ENCODE measurements at regions not wholly inside any gene's neighbourhood (a gene's known extent, or its start where the extent isn't known, plus 50 kb on each side); places are given as distances from the start of the nearest gene placed in this dataset.
A peak's percentile ranks its signal among the peaks of the same experiment; 100 is the strongest.

DNA sequence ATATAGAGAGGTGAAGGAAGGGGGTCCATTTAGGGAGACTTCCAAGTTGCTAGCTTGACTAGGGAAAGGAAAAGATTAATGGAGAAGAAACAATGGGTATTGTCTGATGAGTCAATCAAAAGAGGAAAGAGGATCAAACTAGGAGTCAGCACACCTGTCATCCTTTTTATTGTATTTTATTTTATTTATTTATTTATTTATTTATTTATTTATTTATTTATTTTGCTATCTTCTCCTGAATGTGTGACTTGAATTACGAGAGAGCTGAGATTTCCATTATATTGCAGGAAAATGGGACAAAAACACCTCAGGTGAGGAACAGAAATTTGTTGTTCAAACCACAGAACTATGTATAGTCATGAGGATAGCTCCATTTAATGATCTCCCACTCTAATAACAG is 58.9 kb downstream of the NUDT11 start:
- no peak for DNase-seq (ENCODE audit: low spot score)

DNA sequence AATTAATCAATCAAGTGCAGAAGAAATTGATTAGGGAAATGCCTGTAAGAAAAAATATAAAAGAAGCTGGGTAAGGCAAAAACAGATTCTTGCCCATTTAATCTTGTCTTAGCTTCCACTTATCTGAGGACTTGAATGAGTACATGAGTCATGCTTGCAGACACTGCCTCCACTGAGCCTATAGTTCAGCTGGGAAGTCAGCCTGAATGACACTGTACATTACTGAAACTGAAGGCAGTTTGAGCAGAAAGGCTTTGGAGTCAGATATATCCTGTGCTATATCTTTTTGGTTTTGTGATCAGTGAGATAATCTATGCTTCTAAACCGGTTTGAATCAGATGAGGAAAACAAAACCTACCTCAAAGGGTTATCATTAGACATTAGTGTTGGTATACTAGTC is 61.3 kb downstream of the NUDT11 start:
- DNase-seq (ENCODE audit: low spot score), result no peak

DNA sequence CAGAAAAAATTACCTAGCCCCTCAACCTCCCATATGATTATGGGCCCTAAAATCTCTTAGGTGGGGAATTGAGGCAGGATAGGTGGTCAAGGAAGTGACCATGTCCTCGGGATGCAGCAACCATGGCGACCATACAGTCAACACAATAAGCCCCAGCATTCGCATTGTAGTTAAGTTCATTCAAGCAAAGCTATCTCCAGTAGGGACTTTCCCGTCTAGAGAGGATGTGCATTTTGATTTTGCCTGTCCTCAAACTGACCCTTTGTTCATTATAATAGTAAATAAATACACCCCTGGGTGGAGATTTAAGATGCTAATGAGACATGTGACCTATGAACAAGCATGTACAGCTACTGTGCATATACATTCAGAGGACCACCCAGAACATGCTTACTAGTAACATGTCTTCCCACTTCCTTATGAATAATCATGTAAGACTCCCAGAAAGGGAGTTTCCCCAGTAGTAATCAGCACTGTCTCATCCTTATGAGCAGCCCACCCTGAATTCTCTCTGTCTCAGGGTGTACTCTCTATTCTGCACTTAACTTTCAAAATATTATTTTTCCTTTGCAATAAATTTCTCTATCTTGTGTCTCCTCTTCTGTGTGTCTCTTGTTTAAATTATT is 74.3 kb downstream of the NUDT11 start:
- no peak for DNase-seq (ENCODE audit: low spot score)

DNA sequence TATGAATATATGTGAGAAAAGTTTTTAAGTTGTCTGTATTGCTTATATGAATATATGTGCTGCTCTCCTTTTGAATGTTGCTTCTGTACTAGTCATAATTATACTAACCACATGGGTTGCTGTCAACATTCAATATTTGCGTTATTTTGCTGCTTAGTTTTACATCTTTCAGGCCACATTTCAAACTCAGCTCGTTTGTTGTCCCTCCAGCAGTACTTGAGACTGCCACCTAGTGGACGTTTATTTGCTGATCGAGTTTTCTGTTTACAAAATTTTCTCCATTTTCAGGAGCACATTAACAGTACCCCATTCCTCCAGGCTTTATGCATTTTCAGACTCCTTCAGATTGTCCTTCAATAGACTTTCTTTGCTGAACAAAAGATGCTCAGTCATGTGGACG is 75.8 kb downstream of the NUDT11 start:
- DNase-seq (ENCODE audit: low spot score), result peak; percentile 11

DNA sequence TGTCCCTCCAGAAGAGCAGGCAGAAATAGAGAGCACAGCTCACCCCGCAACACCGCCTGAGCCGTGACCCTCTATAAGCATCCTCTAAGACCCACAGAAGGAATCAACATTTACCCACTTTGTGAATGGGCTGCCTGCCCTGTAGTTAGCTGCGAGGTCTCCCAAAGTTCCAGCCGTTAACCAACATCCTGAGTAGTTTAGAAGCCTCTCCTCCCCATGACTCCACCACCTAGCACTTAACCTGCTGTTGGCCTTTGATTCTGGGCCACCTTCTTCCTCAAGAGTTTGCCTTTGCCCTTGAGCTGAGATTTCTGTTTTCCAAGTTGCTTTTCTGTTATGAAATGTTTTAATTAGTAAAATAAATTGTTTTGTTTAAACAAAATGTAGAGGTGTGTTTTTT is 75.8 kb downstream of the NUDT10 start:
- DNase-seq (ENCODE audit: low spot score), result no peak

DNA sequence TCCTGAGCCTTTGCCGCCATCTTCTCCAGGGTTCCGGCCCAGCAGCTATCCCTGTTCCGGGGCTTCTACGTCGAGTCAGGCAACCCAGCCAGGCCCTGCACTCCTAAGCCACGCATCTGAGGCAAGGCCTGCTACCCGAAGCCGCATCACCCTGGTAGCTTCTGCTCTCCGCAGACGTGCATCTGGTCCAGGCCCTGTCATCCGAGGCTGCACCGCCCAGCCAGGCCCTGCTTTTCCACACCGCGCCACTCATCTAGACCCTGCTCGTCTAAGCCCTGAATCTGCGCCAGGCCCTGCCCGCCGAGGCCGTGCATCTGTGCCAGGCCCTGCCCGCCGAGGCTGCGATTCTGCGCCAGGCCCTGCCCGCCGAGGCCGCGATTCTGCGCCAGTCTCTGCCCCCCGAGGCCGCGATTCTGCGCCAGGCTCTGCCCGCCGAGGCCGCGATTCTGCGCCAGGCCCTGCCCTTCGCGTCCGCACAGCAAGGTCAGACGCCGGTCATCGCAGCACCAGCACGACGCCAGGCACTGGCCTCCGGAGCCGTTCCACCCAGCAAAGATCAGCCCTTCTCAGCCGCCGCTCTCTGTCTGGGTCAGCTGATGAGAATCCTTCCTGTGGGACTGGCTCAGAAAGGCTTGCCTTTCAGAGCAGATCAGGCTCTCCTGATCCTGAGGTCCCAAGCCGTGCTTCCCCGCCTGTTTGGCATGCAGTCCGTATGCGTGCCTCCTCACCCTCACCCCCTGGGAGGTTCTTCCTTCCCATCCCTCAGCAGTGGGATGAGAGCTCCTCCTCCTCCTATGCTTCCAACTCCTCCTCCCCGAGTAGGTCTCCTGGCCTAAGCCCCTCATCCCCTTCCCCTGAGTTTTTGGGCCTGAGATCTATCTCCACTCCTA is 75.1 kb downstream of the NUDT10 start:
- DNase-seq (ENCODE audit: low spot score), result no peak

DNA sequence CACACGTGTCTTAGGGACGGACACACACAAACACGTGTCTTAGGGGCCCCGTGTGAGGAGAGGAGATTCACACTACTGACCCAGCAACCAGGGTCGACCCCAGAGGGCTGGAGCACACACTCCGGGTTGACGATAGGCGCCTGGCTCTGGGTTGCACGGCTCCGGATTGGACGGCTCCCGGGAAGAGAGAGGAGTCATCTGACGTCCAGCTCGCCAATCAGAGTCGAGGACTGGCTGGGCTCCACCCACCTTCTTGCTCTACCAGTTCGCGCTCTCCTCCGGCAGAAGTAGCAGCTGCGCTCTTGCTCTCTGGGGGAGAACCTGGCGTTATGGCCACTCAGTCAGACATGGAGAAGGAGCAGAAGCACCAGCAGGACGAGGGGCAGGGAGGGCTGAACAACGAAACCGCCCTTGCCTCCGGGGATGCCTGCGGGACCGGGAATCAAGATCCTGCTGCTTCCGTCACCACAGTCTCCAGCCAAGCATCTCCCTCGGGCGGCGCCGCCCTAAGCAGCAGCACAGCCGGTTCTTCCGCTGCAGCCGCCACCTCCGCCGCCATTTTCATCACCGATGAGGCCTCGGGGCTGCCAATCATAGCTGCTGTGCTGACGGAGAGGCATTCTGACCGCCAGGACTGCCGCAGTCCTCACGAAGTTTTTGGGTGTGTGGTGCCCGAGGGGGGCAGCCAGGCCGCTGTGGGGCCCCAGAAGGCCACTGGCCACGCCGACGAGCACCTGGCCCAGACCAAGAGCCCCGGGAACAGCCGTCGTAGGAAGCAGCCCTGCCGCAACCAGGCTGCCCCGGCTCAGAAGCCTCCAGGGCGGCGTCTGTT is 74.3 kb downstream of the NUDT10 start:
- no peak for DNase-seq (ENCODE audit: low spot score)

DNA sequence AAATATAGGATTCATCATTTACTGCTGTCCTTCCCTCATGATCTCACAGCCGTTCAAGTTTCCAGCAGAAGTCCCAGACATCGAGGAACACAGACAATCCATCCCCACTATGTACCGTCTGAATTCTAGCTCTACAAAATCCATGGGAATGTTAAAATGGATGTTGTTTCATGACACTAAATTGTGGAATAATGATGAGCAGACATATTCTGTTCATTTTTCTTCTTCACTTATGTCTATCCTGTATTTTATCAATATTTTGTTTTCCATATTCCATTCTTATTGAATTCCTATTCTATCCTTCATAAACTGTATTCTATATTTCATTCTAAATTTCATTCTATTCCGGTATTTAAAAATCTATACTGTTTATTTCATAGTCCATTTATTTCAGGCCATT is 71.8 kb downstream of the NUDT10 start:
- no peak for DNase-seq (ENCODE audit: low spot score)

DNA sequence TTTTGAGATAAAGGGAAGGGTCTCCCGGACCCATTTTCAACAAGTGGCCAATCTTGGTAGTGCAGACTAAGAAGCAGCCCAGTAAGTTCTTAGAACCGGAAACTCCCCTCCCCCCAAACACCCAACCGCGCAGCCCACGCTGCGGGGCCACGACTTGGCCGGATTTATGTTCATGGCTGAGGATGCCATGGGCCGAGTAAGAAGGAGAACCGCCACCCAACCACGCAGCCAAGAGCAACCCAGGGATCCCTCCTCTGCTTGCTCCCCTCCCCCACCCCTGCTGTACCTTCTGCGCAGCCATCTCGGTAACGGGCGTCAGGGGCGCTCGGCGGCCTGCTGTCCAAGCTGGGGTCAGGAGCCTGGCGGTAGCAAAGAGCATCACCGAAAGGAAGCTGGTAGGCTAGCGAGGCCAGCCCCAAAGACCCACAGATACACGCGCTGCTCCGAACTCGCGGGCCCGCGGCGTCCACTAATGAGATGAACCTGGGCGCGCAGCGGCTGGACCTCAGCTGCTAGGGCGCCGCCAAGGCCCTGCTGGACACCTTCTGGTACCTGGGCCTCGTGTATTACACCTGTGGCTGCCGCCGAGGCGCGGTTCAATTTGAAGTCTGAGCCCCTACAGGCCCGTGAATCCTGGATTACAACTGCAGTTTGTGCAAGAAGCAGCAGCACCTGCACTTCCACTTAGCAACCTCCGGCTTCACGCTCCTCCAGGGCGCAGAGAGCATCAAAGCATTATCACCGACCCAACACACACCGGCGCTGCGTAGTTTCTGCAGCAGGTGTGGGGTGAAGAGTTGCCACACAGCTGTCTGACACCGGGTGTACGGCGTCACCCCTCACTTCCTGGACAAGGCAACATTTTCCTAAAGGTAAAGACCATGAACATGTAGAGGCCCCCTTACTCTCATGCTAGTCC is 63.4 kb downstream of the NUDT10 start:
- DNase-seq (ENCODE audit: low spot score), result peak; percentile 13

DNA sequence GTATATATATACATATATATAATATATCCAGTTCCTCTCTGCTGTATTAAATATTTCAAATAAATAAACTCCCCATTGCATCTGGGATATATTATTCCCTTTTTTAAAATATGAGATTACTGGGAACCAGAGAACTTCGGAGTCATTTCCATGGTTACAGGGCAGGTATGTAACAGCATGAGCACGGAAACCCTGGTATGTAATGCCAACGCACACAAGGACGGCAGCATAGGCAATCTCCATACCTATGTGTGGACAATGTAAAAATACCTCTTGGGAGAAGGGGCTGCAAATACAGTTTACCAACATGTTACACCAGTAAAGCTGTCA is 62.8 kb downstream of the NUDT10 start:
- no peak for DNase-seq (ENCODE audit: low spot score)

All from Ammon's horn (tissue), 1 donor.